Erythroblast (primary cell): ENCODE measurements at regions not wholly inside any gene's neighbourhood (a gene's known extent, or its start where the extent isn't known, plus 50 kb on each side); places are given as distances from the start of the nearest gene placed in this dataset.

Experiments used
- GATA1 ChIP-seq: IDR thresholded peaks from 2 replicates; pipeline ENCODE4 v1.6.1; 2011; ENCODE audit warnings: low read depth, mild to moderate bottlenecking, control low read depth, low read length, moderate library complexity
- POLR2A ChIP-seq: IDR thresholded peaks from 2 replicates; pipeline ENCODE4 v1.6.1; 2011; ENCODE audit warnings: mild to moderate bottlenecking, low read length

DNA sequence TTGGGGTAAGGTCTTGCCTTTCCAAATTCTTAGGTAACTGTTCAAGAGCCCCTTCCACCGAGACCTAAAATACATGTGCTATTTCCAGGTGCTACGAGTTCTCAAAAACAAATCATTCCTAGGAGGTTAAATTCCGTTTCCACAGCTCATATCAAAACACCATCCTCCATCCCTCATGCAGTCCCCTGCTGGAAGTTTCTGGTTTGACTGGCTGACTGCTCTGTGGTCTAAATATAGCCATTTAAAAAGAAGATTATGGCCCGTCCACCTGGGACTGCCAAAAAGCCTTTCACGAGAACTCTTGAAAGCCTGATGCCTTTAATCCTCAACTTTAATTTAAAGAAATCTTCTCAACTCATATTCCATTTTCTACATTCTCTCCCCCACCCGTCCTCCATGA is 201.5 kb upstream of the MYL2 start:
- TF ChIP-seq POLR2A (no peak), GATA1 (no peak)
